ENCODE measurements at regions not wholly inside any gene's neighbourhood (a gene's known extent, or its start where the extent isn't known, plus 50 kb on each side); places are given as distances from the start of the nearest gene placed in this dataset.

- no peak for DNase-seq (ENCODE audit: low read depth)
These were observed 1155.3 kb upstream of the GJE1 start for GRCh38 chr6:140977403-140977802.

GRCh38 chr6:140976806-140977205 is 1155.9 kb upstream of the GJE1 start:
- no peak for DNase-seq (ENCODE audit: low read depth)

- no peak for DNase-seq (ENCODE audit: low read depth)
These were observed 1162.2 kb upstream of the GJE1 start for GRCh38 chr6:140970485-140970884.

- DNase-seq (ENCODE audit: low read depth), result no peak
These were observed 1164.7 kb upstream of the GJE1 start for GRCh38 chr6:140968062-140968461.

GRCh38 chr6:140966676-140967075 is 1166.0 kb upstream of the GJE1 start:
- DNase-seq (ENCODE audit: low read depth), result no peak

GRCh38 chr6:140960566-140960965 is 1172.2 kb upstream of the GJE1 start:
- no peak for DNase-seq (ENCODE audit: low read depth)

- DNase-seq (ENCODE audit: low read depth), result no peak
These were observed 1175.3 kb upstream of the GJE1 start for GRCh38 chr6:140957386-140957785.

GRCh38 chr6:140956571-140957369 is 1176.0 kb upstream of the GJE1 start:
- no peak for DNase-seq (ENCODE audit: low read depth)

- no peak for DNase-seq (ENCODE audit: low read depth)
These were observed 1192.3 kb upstream of the GJE1 start for GRCh38 chr6:140940251-140940925.

GRCh38 chr6:140932909-140933308 is 1199.8 kb upstream of the GJE1 start:
- DNase-seq (ENCODE audit: low read depth), result no peak

GRCh38 chr6:140931581-140931980 is 1201.1 kb upstream of the GJE1 start:
- DNase-seq (ENCODE audit: low read depth), result no peak

GRCh38 chr6:140929121-140929520 is 1203.6 kb upstream of the GJE1 start:
- no peak for DNase-seq (ENCODE audit: low read depth)

GRCh38 chr6:140923048-140923447 is 1209.7 kb upstream of the GJE1 start:
- DNase-seq (ENCODE audit: low read depth), result no peak

GRCh38 chr6:140921366-140922226 is 1211.1 kb upstream of the GJE1 start:
- no peak for DNase-seq (ENCODE audit: low read depth)

- DNase-seq (ENCODE audit: low read depth), result no peak
These were observed 1214.8 kb upstream of the GJE1 start for GRCh38 chr6:140917911-140918310.

- no peak for DNase-seq (ENCODE audit: low read depth)
These were observed 1217.2 kb upstream of the GJE1 start for GRCh38 chr6:140915551-140915950.

GRCh38 chr6:140915103-140915502 is 1217.6 kb upstream of the GJE1 start:
- no peak for DNase-seq (ENCODE audit: low read depth)

- no peak for DNase-seq (ENCODE audit: low read depth)
These were observed 1220.0 kb upstream of the GJE1 start for GRCh38 chr6:140912686-140913085.

- no peak for DNase-seq (ENCODE audit: low read depth)
These were observed 1223.1 kb upstream of the GJE1 start for GRCh38 chr6:140909625-140910024.

GRCh38 chr6:140909156-140909555 is 1223.6 kb upstream of the GJE1 start:
- DNase-seq (ENCODE audit: low read depth), result no peak

GRCh38 chr6:140908505-140908904 is 1224.2 kb upstream of the GJE1 start:
- DNase-seq (ENCODE audit: low read depth), result no peak

GRCh38 chr6:140907235-140907634 is 1225.5 kb upstream of the GJE1 start:
- no peak for DNase-seq (ENCODE audit: low read depth)

- no peak for DNase-seq (ENCODE audit: low read depth)
These were observed 1227.0 kb upstream of the GJE1 start for GRCh38 chr6:140905724-140906123.
